ENCODE measurements at regions not wholly inside any gene's neighbourhood (a gene's known extent, or its start where the extent isn't known, plus 50 kb on each side); places are given as distances from the start of the nearest gene placed in this dataset.

GRCh38 chr1:36728051-36728450 lies 245.3 kb upstream of the CSF3R start:
- Histone ChIP-seq H2AFZ (replicated peaks; ENCODE audit: low read length, poor library complexity) (no peak overlapping the region), H2BK120ac (ENCODE audit: low read depth, low read length) (no peak overlapping the region), H3K79me1 (ENCODE audit: low read depth in 1 of 2, low read length in 2 of 2) (no peaks in the 10 kb centered on the region), H3K9me1 (ENCODE audit: insufficient read depth, low read length) (no peaks in the 10 kb centered on the region), H3K27ac (ENCODE audit: insufficient read depth, low read length) (no peak overlapping the region), H3K4ac (ENCODE audit: low read depth, low read length) (no peak overlapping the region), H2BK5ac (ENCODE audit: low read depth, low read length, poor library complexity, severe bottlenecking) (no peak overlapping the region), H3K9ac (ENCODE audit: low read depth, low read length) (no peak overlapping the region), H3K9me3 (ENCODE audit: control insufficient read depth, insufficient read depth, low read length) (no peaks in the 10 kb centered on the region), H3K36me3 (ENCODE audit: control insufficient read depth, insufficient read depth, low read length) (no peaks in the 10 kb centered on the region), H3K56ac (ENCODE audit: extremely low read depth, insufficient read depth, low read length) (no peak overlapping the region), H3K4me3 (ENCODE audit: insufficient read depth, low read depth, low read length) (no peak overlapping the region), H4K91ac (ENCODE audit: insufficient read depth, low read depth, low read length) (no peak overlapping the region), H3K14ac (replicated peaks; ENCODE audit: low read depth, low read length) (no peak overlapping the region), H3K4me2 (ENCODE audit: low read depth, low read length) (no peak overlapping the region), H2BK20ac (ENCODE audit: low read depth, low read length) (no peak overlapping the region), H3K27me3 (ENCODE audit: control insufficient read depth, insufficient read depth, low read length) (no peaks in the 10 kb centered on the region), H2AK5ac (ENCODE audit: low read depth, low read length) (no peak overlapping the region), H3K4me1 (ENCODE audit: control insufficient read depth, insufficient read depth, low read length) (no peaks in the 10 kb centered on the region), H4K20me1 (ENCODE audit: insufficient read depth, low read length) (no peaks in the 10 kb centered on the region), H3K23ac (ENCODE audit: low read depth, low read length) (no peak overlapping the region), H4K8ac (ENCODE audit: low read depth in 2 of 2, low read length in 2 of 2) (no peak overlapping the region), H4K5ac (ENCODE audit: low read depth, low read length) (no peak overlapping the region), H2BK15ac (ENCODE audit: low read depth, low read length) (no peak overlapping the region), H3K18ac (ENCODE audit: low read depth, low read length) (no peak overlapping the region), H2AK9ac (replicated peaks; ENCODE audit: low read depth, low read length, poor library complexity) (no peak overlapping the region)
- POLR2A ChIA-PET (ENCODE audit: unreplicated experiment): no interaction called here
- BruUV-seq (replicated peaks): no TSS peak
- TF ChIP-seq RCOR1 (IDR thresholded peaks at IDR 0.05; ENCODE audit: insufficient replicate concordance, low read length) (no peak), POLR2A (IDR thresholded peaks at IDR 0.05; ENCODE audit: low read depth, low read length) (no peak), MXI1 (IDR thresholded peaks at IDR 0.05; ENCODE audit: borderline replicate concordance, low read depth, low read length) (no peak), SMC3 (IDR thresholded peaks at IDR 0.05; ENCODE audit: low read depth, low read length) (no peak), RAD21 (IDR thresholded peaks at IDR 0.05; ENCODE audit: low read length) (no peak), NFE2L2 (IDR thresholded peaks at IDR 0.05; ENCODE audit: low read depth, low read length) (no peak), FOS (IDR thresholded peaks at IDR 0.05; ENCODE audit: low read depth, low read length) (no peak), USF2 (IDR thresholded peaks at IDR 0.05; ENCODE audit: low read depth, low read length) (no peak), ELK1 (IDR thresholded peaks at IDR 0.05; ENCODE audit: borderline replicate concordance, low read depth, low read length) (no peak), CHD1 (IDR thresholded peaks at IDR 0.05; ENCODE audit: low read depth, low read length) (no peak)
- DNase-seq (no peak), ATAC-seq (ENCODE audit: low read depth) (no peak)
- in situ Hi-C loops (cut with MboI; ENCODE audit: low sequenced_read_pairs): no loop called here
- CTCF ChIA-PET: no interaction called here
- intact Hi-C loops (cut with micrococcal nuclease): no loop called here
- dilution Hi-C loops (cut with HindIII; ENCODE audit: low sequenced_read_pairs, unreplicated experiment): no loop called here
- WGBS, 2 experiments (ENCODE audit: extremely low coverage in 2 of 2, insufficient read length in 1 of 2): 53% methylated on average over 3 of the region's 8 CpGs; no CpG with 5 or more reads in 1 of the 2 experiments

Data from IMR-90 (cell line).